ENCODE measurements at regions not wholly inside any gene's neighbourhood (a gene's known extent, or its start where the extent isn't known, plus 50 kb on each side); places are given as distances from the start of the nearest gene placed in this dataset.

- under 1% methylated on average over 7 of the region's 7 CpGs for WGBS (ENCODE audit: low lambda C conversion rate)
- FAIRE-seq (no peak), ATAC-seq (no peak)
Measured at GRCh38 chr16:26457095-26457494, 609.6 kb upstream of the C16orf82 start.

More at GRCh38 chr16:26457095-26457494, 609.6 kb upstream of the C16orf82 start:
- Histone ChIP-seq H3K4me3 (replicated peaks in 1 of 3; ENCODE audit: insufficient read depth in 1 of 3, low read depth in 2 of 3, low read length in 3 of 3) (no peak overlapping the region), H3K4me1 (ENCODE audit: insufficient read depth, low read length) (no peaks in the 10 kb centered on the region), H3K79me2 (ENCODE audit: insufficient read depth, low read length) (no peaks in the 10 kb centered on the region), H3K9ac (ENCODE audit: insufficient read depth, low read depth, low read length) (no peak overlapping the region), H2AFZ (ENCODE audit: low read length) (no peak overlapping the region), H3K27ac (ENCODE audit: extremely low read length, insufficient read depth, low read length) (no peak overlapping the region), H3K9me3 (ENCODE audit: low read length) (peaks cover 50% of the 10 kb centered on the region), H3K4me2 (ENCODE audit: low read depth, low read length) (no peak overlapping the region), H3K36me3 (replicated peaks in 1 of 2; ENCODE audit: control insufficient read depth in 1 of 2, insufficient read depth in 2 of 2, low read length in 2 of 2) (no peaks in the 10 kb centered on the region), H3K27me3 (ENCODE audit: control insufficient read depth in 1 of 2, insufficient read depth in 2 of 2, low read length in 2 of 2) (no peaks in the 10 kb centered on the region), H4K20me1 (ENCODE audit: insufficient read depth, low read length) (no peaks in the 10 kb centered on the region)
- no TSS peak for BruUV-seq (replicated peaks)
- intact Hi-C loops (cut with micrococcal nuclease; ENCODE audit: unreplicated experiment) (no loop called here), in situ Hi-C loops (cut with HindIII; ENCODE audit: extremely low pct_ligation_motif_present, low pct_unique_long_range_greater_than_20kb) (no loop called here)
- TF ChIP-seq MEF2D (CRISPR knock-in tag; IDR thresholded peaks at IDR 0.05) (no peak), CREB1 (IDR thresholded peaks at IDR 0.05) (no peak), CREB1 (CRISPR knock-in tag; IDR thresholded peaks at IDR 0.05) (no peak), ZBTB10 (CRISPR knock-in tag; IDR thresholded peaks at IDR 0.05; ENCODE audit: borderline replicate concordance) (no peak), MYC (CRISPR knock-in tag; IDR thresholded peaks at IDR 0.05; ENCODE audit: borderline replicate concordance) (no peak), MTERF4 (CRISPR knock-in tag; IDR thresholded peaks at IDR 0.05) (no peak), SNRNP70 (IDR thresholded peaks at IDR 0.05; ENCODE audit: low read depth, low read length) (no peak), ZNF782 (CRISPR knock-in tag; IDR thresholded peaks at IDR 0.05; ENCODE audit: borderline replicate concordance) (no peak), TFAP4 (IDR thresholded peaks at IDR 0.05; ENCODE audit: borderline replicate concordance, low read depth) (no peak), MATR3 (CRISPR knock-in tag; IDR thresholded peaks at IDR 0.05) (no peak), ZNF333 (CRISPR knock-in tag; IDR thresholded peaks at IDR 0.05; ENCODE audit: borderline replicate concordance) (no peak)
- CTCF ChIA-PET (ENCODE audit: low intra/inter-chr PET ratio, low total read pairs), result no interaction called here
- no peak for DNase-seq (ENCODE audit: low spot score)
- POLR2A ChIA-PET, result no interaction called here

Data from HepG2 (cell line).